HL-60 (cell line): ENCODE measurements at regions not wholly inside any gene's neighbourhood (a gene's known extent, or its start where the extent isn't known, plus 50 kb on each side); places are given as distances from the start of the nearest gene placed in this dataset.

Source experiments
- POLR2AphosphoS5 ChIP-seq: IDR thresholded peaks from 2 replicates; pipeline ENCODE4 v1.6.1; 2012; ENCODE audit warnings: low read depth
- SPI1 ChIP-seq: IDR thresholded peaks from 2 replicates; pipeline ENCODE4 v1.6.1; 2012; ENCODE audit warnings: low read depth, mild to moderate bottlenecking, borderline replicate concordance
- TF ChIP-seq, protein P1 (sequence below): IDR thresholded peaks from one replicate; pipeline ENCODE4 v1.5.1; 2011; ENCODE audit warnings: low read length, control low read depth, inconsistent platforms; ENCODE audit not compliant: insufficient read depth
- TF ChIP-seq, protein P2 (sequence below): IDR thresholded peaks from 2 replicates; pipeline ENCODE4 v1.6.1; 2012; ENCODE audit warnings: low read depth; ENCODE audit not compliant: insufficient replicate concordance

DNA sequence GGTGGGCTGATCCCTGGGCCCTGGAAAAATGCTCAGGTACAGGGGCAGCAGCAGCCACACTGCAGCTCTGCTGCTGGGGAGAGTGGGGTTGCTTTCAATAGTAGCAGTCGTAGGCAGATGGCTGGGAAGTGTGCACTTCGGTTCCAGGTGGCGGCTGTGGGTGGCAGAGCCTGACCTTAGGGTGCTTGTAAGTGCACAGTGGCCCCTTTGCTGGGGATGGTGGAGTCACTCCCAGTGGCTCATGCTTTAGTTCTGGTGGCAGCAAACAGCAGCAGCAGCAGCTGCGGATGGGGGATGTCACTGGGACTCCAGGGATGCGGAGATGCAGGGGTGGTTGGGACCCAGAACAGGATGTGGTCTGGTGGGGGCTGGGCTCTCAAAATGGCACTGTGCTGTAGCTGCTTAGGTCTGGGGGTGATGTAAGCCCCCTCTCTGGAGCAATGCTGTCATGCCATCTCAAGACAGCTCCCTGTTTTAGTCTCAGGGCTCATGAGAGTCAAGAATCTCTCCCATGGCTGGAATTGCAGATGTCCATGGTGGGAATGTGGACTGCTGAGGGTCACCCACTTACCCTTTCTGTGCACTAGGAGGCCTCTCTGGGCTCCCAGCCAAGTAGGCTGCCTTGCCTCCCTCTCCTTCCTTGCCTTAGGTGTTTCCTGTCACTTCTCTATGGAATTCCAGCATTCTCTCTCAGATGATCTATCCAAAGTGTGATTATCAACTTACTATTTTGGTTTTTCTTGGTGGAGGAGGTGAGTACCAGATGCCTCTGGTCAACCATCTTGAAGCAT lies 146.7 kb upstream of the SLC22A23 start:
- no peak for TF ChIP-seq POLR2AphosphoS5
- TF ChIP-seq, protein P1, sequence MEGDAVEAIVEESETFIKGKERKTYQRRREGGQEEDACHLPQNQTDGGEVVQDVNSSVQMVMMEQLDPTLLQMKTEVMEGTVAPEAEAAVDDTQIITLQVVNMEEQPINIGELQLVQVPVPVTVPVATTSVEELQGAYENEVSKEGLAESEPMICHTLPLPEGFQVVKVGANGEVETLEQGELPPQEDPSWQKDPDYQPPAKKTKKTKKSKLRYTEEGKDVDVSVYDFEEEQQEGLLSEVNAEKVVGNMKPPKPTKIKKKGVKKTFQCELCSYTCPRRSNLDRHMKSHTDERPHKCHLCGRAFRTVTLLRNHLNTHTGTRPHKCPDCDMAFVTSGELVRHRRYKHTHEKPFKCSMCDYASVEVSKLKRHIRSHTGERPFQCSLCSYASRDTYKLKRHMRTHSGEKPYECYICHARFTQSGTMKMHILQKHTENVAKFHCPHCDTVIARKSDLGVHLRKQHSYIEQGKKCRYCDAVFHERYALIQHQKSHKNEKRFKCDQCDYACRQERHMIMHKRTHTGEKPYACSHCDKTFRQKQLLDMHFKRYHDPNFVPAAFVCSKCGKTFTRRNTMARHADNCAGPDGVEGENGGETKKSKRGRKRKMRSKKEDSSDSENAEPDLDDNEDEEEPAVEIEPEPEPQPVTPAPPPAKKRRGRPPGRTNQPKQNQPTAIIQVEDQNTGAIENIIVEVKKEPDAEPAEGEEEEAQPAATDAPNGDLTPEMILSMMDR = no peak
- no peak for TF ChIP-seq SPI1
- TF ChIP-seq, protein P2, sequence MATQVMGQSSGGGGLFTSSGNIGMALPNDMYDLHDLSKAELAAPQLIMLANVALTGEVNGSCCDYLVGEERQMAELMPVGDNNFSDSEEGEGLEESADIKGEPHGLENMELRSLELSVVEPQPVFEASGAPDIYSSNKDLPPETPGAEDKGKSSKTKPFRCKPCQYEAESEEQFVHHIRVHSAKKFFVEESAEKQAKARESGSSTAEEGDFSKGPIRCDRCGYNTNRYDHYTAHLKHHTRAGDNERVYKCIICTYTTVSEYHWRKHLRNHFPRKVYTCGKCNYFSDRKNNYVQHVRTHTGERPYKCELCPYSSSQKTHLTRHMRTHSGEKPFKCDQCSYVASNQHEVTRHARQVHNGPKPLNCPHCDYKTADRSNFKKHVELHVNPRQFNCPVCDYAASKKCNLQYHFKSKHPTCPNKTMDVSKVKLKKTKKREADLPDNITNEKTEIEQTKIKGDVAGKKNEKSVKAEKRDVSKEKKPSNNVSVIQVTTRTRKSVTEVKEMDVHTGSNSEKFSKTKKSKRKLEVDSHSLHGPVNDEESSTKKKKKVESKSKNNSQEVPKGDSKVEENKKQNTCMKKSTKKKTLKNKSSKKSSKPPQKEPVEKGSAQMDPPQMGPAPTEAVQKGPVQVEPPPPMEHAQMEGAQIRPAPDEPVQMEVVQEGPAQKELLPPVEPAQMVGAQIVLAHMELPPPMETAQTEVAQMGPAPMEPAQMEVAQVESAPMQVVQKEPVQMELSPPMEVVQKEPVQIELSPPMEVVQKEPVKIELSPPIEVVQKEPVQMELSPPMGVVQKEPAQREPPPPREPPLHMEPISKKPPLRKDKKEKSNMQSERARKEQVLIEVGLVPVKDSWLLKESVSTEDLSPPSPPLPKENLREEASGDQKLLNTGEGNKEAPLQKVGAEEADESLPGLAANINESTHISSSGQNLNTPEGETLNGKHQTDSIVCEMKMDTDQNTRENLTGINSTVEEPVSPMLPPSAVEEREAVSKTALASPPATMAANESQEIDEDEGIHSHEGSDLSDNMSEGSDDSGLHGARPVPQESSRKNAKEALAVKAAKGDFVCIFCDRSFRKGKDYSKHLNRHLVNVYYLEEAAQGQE = no peak
